GDM1 (cell line): ENCODE measurements at regions not wholly inside any gene's neighbourhood (a gene's known extent, or its start where the extent isn't known, plus 50 kb on each side); places are given as distances from the start of the nearest gene placed in this dataset.
"Not testable (repeated sequence)": the region's sequence is repeated elsewhere in the genome, so short reads cannot be mapped to it uniquely, and the experiment has no call there.

Source experiments
- DNase-seq: peaks from one replicate; lab custom pipeline; 2025; lab: John Stamatoyannopoulos, UW

DNA sequence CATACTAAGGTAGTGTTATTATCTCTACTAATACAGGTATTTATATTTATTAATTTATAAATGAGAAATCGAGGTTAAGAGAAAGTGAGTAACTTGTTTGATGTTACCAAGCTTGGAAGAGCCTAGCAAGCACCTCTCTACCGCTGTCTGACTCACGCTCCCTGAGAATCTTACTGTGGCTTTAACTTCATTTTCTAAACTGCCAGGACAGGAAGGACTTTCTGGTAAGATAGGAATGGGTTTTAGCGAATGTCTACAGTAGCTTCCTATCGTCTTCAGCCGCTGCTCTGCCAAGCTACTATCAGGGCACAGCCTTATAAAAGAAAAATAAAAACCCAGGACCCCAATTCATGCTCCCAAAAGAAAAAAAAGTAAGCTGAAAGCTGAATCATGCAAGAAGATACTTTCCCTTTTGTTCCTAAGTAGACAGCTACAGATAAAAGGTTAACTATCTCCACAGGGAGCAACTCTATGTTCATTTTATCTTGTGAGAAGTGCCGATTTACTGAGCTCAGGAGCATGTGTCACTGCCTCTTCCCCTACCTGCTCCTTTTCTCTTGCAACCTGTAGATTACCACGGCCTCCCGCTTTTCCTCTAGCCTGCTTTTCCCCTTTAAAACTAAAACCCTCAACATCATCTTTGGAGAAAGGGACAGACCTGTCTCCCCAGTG lies 60.2 kb downstream of the THNSL1 start:
- peak; percentile 41 for DNase-seq

DNA sequence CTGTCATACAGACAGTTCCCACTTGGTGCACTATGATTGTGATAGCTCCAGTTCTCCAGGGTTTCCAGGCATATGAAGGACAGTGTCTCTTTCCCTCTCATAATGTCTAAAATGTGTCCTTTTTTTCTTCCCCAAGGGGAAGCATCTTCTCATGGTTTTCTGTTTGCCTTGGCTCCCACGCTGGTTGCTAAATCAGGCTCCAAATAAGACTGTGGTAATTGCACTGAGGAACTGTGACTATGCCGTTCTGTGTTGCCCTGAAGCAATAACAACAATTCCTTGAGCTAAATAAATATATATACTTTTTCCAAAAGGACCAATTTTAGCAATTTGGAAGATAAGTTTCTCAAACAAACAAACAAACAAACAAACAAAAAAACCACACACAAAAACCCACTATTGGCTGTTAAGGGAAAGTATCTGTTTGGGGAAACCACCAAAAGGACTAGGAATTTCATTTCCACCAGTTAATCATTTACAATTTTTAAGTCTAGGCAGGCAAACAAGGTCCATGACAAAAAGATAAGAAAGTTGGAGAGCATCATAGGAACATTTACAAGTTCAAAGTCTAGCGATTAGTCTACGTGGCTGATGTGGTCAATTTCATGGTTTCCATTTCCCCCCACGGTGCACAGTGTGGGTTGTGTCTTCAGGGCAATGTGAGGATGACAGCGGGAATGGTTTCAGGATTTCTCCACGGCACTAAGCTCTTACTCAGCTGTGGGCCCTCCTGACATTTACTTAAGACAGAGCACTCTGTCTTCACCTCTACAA lies 62.4 kb downstream of the THNSL1 start:
- no peak for DNase-seq

DNA sequence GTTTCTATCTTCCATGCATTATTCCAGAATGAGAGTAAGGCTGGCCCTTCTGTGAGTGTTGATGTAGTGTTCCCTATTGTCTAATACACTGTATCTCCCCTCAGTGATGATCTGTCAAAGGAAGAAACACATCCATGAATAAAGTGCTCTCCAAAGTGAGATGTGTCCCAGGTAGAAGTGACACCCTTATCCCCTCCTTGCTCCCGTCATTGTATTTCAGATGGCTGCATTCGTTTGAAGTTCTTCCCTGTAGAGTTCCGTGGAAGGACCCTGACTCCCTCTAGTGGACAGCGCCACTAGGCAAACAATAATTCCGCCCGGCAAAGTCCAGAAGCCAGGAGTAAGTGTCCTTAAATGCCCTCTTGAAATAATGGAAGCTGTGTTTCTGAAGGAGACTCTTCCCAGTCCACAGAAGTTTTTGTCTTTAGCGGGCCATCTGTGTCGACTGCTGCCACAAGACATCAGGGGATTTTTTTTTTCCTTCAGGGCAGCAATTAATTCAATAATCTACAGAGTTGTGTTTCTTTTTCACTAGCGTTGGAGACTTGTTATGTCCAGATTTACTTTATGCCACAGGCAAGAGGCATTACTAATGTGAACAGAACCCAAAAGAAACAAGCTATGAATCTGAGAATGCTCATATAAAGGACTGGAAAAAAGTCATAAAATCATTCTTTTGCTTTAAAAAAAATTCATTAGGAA lies 64.6 kb downstream of the THNSL1 start:
- DNase-seq: peak; percentile 9

DNA sequence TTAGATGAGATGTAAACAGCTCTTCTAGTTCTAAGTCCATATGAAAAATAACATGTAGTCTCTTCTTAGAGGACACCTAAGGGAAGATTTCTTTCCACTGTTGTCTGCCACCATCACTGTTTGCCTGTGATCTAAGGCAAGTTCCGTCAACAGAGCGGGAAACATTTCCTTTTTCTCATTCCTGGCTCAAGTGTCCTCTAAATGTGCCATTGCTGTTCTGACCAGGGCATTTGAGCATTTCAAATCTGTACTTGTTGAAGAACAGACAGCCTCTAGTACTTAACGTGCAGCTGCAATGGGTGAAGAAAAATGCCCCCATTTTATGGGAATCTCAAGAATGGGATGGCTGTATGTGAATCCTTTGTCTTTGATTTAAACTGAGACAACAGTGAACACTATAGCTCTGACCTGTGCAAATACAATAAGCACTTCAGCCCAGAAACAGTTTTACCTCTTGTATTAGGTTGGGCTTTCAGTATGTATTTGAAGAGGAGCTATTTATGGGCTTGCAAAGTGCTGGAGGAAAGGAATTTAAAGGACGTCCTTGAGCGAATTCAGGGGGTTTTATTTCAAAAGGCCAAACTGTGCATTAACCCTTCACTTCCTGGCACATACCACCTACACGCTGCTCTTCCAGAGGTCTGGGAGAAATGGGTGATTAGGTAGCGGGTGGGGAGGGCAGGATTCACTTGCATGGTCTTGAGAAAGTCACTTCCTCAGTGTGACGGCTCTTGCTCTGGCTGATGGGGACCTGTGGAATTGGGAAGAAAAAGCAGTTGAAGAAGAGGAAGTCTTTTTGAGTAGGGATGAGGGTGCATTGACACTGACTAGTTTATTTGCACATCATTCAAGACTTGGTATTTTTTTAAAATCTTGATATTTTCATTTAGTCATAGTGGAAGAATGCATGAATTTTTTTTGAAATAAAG lies 66.1 kb downstream of the THNSL1 start:
- peak; percentile 14 for DNase-seq

DNA sequence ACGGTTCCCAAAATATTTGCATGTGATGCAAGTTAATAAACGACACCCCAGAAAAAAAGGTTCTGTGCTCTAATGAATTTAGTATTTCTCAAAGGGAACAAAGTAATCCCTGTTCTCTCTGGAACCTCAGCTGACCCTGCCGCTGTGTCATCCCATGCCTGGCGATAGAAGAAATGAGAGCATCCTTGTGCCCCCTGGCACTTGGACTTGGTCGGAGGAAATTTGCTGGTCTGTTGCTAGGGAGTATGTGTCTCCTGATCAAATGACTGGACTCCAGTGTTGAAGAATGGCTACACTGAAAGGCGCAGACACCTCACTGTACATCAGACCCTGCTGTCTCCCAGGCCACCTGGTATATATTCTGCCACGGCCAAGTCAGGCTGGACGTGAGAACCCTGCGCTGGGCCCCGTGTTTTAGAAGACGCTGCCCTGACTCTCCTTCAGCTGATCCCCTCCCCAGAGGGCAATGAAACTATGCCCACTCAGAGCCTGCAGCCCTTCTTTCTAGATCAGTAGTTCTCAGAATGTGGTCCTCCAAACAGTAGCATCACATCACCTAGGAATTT lies 67.2 kb downstream of the THNSL1 start:
- no peak for DNase-seq

DNA sequence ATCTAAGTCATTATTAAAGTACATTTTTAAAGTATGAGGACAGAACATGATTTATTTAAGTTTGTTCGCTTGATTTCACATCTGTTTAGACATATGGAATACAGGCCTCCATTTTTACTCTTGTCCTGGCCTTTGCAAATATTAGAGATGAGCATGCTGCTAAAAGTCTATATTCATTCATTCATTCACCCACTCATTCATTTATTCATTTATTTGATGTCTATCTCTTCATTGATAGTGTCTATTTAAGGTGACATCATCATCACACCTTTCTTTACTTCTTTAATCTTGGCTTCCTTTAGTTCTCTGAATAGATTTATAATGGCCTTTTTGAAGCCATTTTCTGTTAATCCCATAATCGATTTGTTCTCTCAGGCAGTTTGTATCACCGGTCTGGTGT lies 68.0 kb downstream of the THNSL1 start:
- no peak for DNase-seq

DNA sequence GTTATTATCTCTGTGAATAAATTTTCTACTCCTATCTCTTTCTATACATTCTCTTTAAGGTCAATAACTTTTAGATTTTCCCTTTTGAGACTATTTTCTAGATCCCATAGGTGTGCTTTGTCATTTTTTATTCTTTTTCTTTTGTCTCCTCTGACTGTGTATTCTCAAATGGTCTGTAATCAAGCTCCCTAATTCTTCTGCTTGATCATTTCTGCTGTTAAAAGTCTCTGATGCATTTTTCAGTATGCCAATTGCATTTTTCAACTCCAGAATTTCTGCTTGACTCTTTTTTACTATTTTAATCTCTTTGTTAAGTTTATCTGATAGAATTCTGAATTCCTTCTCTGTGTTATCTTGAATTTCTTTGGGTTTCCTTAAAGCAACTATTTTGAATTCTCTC lies 78.2 kb downstream of the THNSL1 start:
- DNase-seq: no peak

DNA sequence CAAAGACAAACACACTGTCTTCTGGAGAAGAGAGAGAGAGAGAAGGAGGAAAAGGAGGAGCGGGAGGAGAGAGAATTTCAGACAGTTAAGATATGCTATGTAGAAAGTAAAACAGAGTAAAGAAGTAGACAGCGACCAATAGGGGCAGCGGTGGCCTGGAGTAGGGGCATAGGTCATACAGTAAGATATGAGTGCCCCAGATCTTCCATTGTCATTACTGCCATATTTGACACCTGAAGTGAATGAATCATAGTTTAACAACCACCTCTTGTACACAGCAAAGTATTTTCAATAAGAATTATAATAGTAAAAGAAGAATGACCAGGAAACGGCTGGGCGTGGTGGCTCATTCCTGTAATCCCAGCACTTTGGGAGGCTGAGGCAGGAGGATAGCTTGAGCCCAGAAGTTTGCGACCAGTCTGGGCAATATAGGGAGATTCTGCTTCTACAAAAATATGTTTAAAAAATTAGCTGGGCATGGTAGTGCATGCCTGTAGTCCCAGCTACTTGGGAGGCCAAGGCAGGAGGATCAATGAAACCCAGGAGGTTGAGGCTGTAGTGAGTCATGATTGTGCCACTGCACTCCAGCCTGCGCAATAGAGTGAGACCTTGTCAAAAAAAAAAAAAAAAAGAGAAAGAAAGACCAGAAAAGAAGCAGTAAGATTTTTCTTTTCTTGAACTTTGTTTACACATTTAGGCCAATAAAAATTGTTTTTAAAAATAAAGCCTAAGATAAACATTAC lies 77.0 kb upstream of the GPR158 start:
- DNase-seq: no peak

DNA sequence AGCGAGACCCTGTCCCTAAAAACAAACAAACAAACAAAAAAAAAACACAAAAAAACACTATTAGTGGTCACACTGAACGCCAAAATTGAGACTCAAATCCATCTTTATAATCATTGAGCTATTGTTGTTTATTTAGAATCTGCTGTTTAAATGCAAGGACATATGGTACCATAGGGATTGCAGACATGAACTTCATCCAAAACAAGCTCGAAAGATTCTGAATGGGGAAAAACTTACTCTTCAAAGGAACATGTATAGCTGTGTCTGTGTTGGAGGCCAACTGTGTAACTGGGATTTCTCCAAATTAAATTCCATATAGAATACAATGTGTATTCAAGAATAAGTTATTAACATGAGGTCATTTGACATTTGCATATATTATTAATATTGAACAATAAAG lies 74.7 kb upstream of the GPR158 start:
- no peak for DNase-seq

DNA sequence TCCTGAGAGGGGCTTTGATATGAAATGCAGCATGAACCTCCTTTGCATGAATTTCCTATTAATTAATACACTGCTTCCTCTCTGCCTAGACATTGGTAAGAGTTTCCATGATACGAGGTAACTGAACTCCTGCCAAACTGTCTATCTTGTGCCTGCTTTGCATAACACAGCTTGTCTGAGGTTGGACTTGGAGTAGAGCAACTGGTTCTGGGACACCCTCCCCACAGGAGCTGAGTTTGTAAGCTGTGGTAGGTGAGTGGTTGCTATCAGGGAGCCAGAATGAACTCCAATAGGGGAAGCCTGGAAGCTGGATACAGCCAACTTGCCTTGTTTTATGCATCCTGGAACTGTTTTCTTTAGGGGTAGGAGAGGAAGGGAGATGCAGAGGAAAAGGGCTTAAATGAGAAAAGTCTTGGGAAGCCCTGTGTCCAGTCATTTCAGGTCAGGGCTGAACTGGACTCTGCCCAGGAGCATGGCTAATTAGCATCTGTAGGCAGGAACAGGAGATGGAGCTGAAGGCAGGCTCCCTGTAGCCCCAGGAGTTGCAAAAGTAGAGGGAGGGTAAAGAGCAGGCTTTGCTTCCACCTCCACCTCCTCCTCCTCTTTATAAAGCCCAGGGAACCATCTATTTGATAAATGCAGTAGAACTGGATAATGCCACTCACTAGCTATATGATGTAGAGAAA lies 73.2 kb upstream of the GPR158 start:
- DNase-seq: no peak

DNA sequence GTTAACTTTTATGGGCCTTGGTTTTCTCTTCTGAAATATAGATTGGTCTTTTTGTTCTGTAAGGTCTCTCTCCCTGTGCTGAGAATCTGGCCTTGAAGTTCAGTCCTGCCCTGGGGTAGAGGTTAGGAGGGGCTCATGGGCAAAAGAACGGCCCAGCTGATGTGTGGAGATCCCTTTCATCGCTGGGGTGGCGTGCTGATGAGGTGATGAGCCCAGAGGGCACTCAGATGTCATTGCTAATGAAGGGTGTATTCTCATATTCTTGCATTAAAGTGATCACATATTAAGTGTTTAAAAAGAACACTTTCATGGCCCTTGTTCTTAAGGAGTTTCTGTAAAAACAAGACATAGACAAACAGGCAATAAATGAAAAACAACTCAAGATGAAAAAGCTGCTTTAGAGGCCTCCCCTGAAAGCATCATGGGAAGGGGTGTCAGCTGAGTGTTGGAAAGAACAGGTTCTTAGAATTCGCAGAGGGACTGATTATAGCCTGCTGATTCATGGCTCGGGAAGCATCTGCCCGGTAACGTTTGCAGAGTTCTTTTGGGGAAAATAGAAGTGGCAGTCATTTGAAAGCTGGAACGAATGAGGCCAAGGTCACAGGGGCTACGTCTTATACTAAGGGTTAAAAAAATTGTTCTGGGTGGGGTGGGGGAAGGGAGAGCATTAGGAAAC lies 72.5 kb upstream of the GPR158 start:
- no peak for DNase-seq

DNA sequence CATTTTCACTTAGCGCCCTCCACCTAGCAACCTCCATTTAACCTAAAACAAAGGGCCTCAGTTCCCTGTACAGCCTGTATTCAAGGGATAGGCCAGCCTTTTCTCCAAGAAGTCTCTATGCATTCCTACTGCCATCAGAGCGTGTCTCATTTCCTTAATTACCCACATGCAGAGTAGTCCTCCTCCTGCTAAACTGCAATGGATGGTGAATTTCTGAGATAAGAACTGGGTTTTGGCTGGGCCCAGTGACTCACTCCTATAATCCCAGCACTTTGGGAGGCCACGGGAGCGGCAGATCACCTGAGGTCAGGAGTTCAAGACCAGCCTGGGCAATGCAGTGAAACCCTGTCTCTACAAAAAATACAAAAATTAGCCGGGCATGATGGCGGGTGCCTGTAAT lies 71.1 kb upstream of the GPR158 start:
- DNase-seq: no peak

DNA sequence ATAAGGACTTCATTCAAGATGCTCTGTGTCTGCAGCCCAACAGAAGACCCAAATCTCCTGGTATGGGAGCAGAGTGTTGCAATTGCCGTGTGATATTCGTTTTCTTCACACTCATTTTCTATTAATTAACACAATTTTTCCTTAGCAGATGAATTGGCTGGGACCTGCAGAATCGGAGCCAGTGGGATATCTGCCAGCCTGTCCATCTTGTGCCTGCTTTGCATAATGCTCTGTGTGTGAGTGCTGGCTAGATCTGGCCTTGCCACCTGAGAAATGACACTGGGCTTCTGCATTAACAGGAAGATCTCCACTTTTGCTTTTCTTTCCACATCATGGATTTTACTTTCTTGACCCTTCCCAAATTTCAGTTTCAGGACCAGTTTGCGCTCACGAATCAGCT lies 70.4 kb upstream of the GPR158 start:
- no peak for DNase-seq

DNA sequence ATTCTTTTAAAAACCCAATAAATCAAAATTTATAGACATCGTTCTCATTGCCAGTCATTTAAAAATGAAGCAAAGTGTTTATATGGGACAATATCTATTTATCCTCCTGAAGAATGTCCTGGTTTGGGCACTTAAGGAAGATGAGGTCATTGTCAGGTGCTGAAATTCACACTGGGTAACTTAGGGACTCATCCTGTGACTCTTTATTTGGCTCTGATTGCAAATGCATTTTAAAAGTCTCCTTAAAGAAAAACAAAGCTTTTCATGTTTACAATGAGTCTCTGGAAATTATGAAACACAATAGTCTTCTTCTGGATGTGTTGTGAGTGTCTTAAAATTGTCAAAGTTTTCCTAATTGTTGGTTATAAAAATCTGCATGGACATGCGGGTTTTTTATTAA lies 69.5 kb upstream of the GPR158 start:
- no peak for DNase-seq

DNA sequence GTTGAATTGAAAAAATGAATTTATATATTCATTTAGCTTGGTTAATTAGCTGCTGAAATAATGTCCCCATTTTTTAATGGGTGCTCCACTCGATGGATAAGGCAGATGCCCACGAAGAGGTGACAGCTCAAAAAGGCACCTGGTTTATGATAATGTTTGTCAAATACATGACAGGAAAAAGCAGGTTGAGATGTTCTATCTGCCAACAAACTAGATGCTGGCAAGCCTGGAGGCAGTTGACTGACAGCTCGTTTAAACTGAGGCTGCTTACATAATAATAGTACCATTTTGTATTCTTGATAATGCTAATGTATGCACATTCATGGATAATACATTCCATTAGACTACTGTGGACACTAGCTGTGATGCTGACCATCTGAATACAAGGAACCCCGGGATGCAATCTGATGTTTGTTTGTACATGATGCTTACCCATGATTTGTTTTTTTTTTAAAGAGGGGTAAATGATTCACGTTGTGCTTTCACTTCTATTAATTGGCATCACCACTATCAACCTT lies 69.0 kb upstream of the GPR158 start:
- no peak for DNase-seq

DNA sequence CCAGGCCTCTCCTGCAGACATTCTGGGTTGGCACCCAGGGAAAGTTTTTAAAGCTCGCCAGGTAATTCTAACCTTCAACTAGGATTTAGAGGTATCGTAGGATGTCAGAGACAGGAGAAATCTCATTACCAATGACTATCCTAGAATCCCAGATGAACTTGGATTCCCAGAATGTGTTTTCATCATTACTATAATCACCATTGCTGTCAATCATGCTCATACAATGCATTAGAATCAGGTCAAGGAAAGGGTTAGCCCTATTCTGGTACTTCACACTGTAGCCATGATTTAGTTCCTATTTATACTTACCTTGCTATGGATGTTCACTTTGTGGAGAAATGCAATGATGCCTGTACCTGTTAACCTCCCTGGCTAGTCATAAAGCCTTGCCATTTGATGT lies 67.0 kb upstream of the GPR158 start:
- DNase-seq: no peak

DNA sequence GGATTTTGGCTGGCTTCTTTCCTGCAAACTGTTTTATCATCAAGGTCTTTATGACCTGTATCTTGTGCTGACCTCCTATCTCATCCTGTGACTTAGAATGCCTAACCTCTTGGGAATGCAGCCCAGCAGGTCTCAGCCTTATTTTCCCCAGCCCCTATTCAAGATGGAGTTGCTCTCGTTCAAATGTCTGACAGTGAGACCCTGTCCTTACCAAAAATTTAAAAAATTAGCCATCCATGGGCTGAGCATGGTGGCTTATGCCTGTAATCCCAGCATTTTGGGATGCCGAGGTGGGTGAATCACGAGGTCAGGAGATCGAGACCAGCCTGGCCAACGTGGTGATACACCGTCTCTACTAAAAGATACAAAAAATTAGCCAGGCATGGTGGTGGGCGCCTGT lies 64.9 kb upstream of the GPR158 start:
- not testable (repeated sequence) for DNase-seq

DNA sequence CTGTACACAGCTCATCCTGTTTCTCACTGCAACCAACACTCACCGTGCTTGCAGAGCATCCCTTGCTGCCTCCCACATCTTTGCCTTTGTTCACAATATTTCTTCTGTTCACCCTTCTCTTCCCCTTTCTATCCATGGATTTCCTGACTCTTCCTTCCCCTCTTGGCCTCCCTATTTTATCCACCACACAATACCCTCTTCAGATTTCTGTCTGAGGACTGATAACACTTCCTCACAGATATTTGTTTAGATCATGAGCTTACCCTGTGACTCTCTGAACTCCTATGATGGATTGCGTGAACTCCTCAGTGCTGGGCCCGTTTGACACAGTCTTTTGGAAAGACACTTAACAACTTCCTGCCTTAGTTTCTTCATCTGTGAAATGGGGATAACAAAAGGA lies 62.8 kb upstream of the GPR158 start:
- DNase-seq: no peak

DNA sequence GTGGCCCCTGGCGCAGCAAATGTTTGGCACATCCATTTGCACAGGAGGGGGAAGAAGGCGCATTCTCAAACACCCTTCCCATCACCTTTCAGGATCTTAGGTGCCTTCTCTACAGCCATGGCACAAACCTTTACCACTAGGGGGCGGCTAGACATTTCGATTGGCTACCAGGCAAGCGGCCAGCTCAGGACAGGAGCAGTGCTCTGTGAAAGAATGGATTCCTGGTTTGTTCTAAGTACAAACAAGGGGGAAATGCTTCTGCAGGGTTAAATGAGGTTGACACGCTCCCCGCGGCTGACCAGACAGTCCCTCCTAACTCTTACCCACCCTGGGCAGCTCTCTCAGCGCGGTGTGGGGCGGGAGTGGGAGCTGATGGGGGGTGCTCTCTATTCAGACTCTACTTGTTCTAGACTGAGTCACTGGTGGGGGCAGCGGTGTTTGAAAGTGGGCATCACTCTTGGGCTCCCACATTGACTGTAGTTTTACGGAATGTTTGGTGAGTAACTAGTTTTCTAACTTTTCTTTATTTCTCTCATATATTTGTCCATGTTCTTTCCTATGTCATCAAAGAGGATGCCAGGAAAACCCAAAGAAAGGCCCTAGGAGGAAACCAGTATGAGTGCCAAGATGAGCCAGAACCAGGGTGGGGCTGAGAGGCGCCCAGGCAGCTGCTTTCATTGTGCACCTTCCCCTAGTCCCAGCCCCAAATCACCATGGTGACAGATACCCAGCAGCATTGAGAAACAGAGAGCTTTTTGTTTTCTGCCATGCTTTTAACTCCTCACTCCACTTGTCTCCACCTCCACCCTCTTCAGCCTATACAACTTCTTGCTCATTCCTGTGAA lies 61.4 kb upstream of the GPR158 start:
- peak; percentile 34 for DNase-seq
